ENCODE measurements at regions not wholly inside any gene's neighbourhood (a gene's known extent, or its start where the extent isn't known, plus 50 kb on each side); places are given as distances from the start of the nearest gene placed in this dataset.

- H3K36me3 ChIP-seq (ENCODE audit: low read depth, low read length), result no peaks in the 10 kb centered on the region
- no peak overlapping the region for H3K4me3 ChIP-seq (ENCODE audit: low read length)
- H3K4me2 ChIP-seq (ENCODE audit: low read length), result peak overlapping the region; percentile 8; the same call in 1 of the 2 replicates
- no peak for TF ChIP-seq EZH2phosphoT487 (IDR thresholded peaks at IDR 0.05; ENCODE audit: borderline replicate concordance, low read length)
- no peak for TF ChIP-seq CTCF (conservative IDR thresholded peaks at IDR 0.05; ENCODE audit: low read depth, low read length)
- no peak for TF ChIP-seq EZH2 (IDR thresholded peaks at IDR 0.05; ENCODE audit: low read length, unreplicated experiment)
- DNase-seq, result peak; percentile 71
- ChIA-PET CTCF (no interaction called here), POLR2A (ENCODE audit: unreplicated experiment) (no interaction called here)
- H3F3A ChIP-seq (ENCODE audit: low read length, unreplicated experiment), result no peaks in the 10 kb centered on the region
- H3K4me1 ChIP-seq (ENCODE audit: insufficient read depth, low read length), result peaks cover 11% of the 10 kb centered on the region; the same call in 1 of the 2 replicates
- intact Hi-C loops (cut with micrococcal nuclease), result loop anchor here (5.0 kb wide), 2 partner anchors 158 to 227 kb away; no protein-coding TSS in a partner anchor
- no peaks in the 10 kb centered on the region for H4K20me1 ChIP-seq (ENCODE audit: low read length)
- no peaks in the 10 kb centered on the region for H3K79me2 ChIP-seq (ENCODE audit: low read length)
- no peak overlapping the region for H3K9ac ChIP-seq (ENCODE audit: low read length)
- H3K9me3 ChIP-seq (ENCODE audit: low read length), result no peaks in the 10 kb centered on the region
- 0 out of 2 replicates have a peak overlapping the region, but pooled peaks have one; percentile 20 for H3K27ac ChIP-seq (ENCODE audit: low read length)
- no peaks in the 10 kb centered on the region for H3K9me2 ChIP-seq (replicated peaks; ENCODE audit: low read length)
- ATAC-seq, result peak; percentile 62
- BruUV-seq (replicated peaks), result no TSS peak
- peaks cover 28% of the 10 kb centered on the region for H3K27me3 ChIP-seq (ENCODE audit: low read length)
- H2AFZ ChIP-seq (ENCODE audit: low read length), result no peak overlapping the region
Measured at GRCh38 chr15:59918994-59919951, 84.8 kb upstream of the FOXB1 start.

GRCh38 chr15:59917504-59918157, 86.5 kb upstream of the FOXB1 start:
- Histone ChIP-seq H3K9me3 (ENCODE audit: low read length) (no peaks in the 10 kb centered on the region), H2AFZ (ENCODE audit: low read length) (no peak overlapping the region), H3K36me3 (ENCODE audit: low read depth, low read length) (no peaks in the 10 kb centered on the region), H3K4me1 (ENCODE audit: insufficient read depth, low read length) (peaks cover 11% of the 10 kb centered on the region; the same call in 1 of the 2 replicates), H3K9ac (ENCODE audit: low read length) (no peak overlapping the region), H3K9me2 (replicated peaks; ENCODE audit: low read length) (no peaks in the 10 kb centered on the region), H3F3A (ENCODE audit: low read length, unreplicated experiment) (no peaks in the 10 kb centered on the region), H3K27ac (ENCODE audit: low read length) (no peak overlapping the region), H3K79me2 (ENCODE audit: low read length) (no peaks in the 10 kb centered on the region), H3K4me2 (ENCODE audit: low read length) (no peak overlapping the region), H3K27me3 (ENCODE audit: low read length) (peaks cover 24% of the 10 kb centered on the region), H3K4me3 (ENCODE audit: low read length) (no peak overlapping the region), H4K20me1 (ENCODE audit: low read length) (no peaks in the 10 kb centered on the region)
- ChIA-PET POLR2A (ENCODE audit: unreplicated experiment) (no interaction called here), CTCF (no interaction called here)
- intact Hi-C loops (cut with micrococcal nuclease), result loop anchor here (1.0 to 5.0 kb wide), 5 partner anchors 160 to 407 kb away; no protein-coding TSS in a partner anchor
- no TSS peak for BruUV-seq (replicated peaks)
- ATAC-seq (peak; percentile 98), DNase-seq (peak; percentile 77)
- TF ChIP-seq CTCF (conservative IDR thresholded peaks at IDR 0.05; ENCODE audit: low read depth, low read length), result peak; percentile 74
- TF ChIP-seq EZH2phosphoT487 (IDR thresholded peaks at IDR 0.05; ENCODE audit: borderline replicate concordance, low read length), result no peak

All from PC-3 (cell line).